GM20431 (cell line): ENCODE measurements at regions not wholly inside any gene's neighbourhood (a gene's known extent, or its start where the extent isn't known, plus 50 kb on each side); places are given as distances from the start of the nearest gene placed in this dataset.

ENCODE experiments used
- in situ Hi-C: fragments of 300-500 bp; cut with MseI, MboI; formaldehyde crosslinking; loops from one replicate; pipeline ENCODE4 v1.15.0; 2020; ENCODE audit warnings: low sequenced_read_pairs; ENCODE audit not compliant: unreplicated experiment

DNA sequence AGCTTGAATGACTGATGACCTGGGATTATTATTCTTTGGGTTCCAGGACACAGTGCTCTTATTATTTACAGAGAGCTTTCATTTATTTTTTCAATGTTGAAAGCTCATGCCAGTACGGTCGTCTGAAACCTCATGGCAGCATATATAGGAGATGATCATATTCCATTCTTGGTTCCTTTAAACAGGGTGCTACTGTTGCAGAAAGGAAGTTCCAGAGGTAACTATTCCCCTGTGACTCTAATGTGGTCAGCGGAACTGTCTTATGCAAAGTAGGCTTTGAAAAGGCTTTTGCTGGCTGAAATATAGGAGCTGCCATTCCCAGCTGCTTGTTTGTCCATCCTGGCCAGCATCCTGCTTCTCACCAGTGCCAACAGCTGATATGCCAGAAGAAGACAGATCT lies 208.3 kb upstream of the LEF1 start:
- in situ Hi-C loops, result no loop called here

GRCh38 chr4:108375434-108375833 lies 206.7 kb upstream of the LEF1 start:
- in situ Hi-C loops, result no loop called here

DNA sequence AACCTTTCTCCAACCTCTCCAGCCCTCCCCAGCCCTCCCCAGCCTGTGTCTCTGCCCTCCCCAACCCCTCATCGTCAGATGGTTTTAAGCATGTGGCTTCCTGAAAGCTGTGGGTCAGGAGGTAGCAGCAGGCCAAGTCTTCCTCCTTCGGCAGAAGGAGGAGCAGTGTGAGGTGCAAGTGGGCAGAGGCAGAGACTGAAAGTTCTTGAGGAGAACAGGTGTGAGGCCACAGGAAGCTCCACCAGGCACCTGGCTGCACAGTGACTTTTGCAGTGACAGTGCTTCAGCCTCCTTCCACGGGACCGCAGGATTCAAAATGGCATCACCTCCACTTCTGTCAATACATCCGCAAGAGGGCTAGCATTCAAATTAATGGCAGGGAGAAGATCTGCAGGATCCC lies 203.9 kb upstream of the LEF1 start:
- in situ Hi-C loops, result no loop called here

- in situ Hi-C loops, result no loop called here
These were observed 202.6 kb upstream of the LEF1 start for GRCh38 chr4:108371282-108371681.

GRCh38 chr4:108370291-108371141 lies 201.8 kb upstream of the LEF1 start:
- in situ Hi-C loops, result no loop called here

- in situ Hi-C loops, result no loop called here
These were observed 200.4 kb upstream of the LEF1 start for GRCh38 chr4:108369035-108369655.

- in situ Hi-C loops, result no loop called here
These were observed 199.0 kb upstream of the LEF1 start for GRCh38 chr4:108367751-108368150.

DNA sequence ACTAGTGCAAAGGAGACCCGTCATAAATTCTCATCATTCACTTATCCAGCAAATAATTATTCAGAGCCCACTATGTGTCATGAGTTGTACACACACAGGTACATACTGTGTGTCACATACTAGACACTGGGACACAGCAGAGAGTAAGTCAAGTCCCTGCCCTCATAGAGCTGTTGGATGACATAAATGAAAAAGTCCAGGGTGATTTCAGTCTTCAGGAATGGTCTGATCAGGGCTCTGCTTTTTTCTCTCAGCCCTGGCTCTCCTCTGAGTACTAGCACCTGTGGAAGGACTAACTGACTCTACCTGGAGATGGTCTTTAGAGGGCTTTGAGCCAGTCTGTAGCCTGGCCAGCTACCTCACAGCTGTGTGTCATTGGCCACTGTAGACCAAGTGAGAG lies 198.0 kb upstream of the LEF1 start:
- in situ Hi-C loops, result no loop called here

DNA sequence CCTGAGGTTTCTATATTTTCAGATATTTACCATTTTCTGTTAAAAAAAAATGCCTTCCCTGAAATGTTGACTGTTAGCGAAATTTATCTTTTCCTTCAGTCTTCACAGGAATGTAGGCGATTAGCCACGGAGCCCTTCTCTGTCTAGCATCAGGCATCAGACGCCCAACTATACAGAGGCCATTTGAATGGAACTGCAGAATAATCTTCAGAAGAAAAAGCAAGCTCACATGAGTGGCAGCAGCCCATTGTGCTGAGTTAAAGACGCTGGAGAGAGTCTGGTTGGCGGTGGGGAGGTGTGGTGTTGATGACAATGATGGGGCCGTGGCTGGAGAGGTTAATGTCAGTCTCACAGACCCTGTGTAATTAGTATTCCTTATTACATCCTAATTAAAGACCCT lies 196.8 kb upstream of the LEF1 start:
- in situ Hi-C loops, result no loop called here

GRCh38 chr4:108361886-108362285 lies 193.2 kb upstream of the LEF1 start:
- in situ Hi-C loops, result no loop called here

GRCh38 chr4:108361446-108361820 lies 192.7 kb upstream of the LEF1 start:
- in situ Hi-C loops, result no loop called here

DNA sequence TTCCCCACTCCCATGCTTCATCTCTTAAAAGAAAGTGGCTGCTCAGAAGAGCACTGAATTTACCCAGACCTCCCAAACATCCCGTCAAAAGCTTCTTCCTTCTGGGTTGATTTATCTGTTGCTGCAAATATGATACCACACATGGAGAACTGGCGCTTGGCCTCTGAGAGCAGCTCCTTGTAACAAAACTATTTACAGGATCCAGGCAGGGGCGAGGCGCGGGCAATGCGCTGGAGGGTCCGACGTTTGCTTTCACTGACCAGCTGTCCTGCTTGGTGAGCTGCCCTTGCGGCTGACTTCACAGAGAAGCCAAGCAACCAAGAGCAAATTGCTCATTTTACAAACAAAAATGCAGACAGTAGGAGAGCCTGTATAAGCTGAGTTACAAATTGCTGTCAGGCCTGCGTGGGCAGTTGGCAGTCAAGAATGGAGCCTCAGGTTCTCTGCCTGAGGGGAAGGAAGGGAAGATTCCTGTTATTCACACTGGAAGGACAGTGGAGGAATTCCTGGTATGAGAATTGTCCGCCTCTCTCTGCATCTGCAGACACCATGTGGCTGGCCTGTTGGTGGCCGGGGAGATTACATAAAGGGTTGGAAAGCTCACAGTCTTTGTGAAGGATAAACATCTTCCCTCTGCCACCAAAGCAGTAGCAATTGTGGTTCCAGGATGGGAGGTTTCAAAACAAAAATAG lies 192.2 kb upstream of the LEF1 start:
- in situ Hi-C loops, result no loop called here

DNA sequence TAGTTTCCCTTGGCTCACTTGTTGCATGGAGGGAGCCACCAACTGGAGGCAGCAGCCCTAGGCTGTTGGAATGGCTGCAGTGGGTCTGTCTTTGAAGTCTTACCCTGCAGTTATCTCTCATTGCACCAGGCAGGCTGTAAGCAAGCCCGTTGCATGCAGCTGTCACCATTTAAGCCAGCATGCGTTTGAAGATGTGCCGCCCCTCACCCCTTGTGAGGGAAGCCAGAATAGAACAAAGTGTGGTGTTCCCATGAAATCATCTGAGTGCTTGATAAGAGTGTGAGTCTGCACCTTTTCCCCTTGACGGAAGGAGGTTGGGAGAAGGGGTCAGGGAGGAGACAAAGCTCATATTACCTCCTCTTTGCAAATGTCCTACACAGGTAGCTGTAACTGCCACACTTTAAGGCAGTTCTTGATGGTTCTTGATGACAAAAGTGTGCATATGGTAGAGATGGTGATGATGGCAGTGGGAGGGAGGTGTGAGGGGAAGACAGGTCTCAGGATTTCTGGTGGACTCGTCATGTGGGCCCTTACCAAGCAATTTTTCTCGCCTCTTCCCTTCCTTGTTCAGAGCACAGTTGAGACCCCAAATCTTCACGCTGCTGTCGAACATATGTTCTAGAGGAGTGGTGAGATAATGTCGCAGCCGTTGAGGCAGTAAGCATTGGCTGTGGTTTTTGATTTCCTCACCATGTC lies 191.4 kb upstream of the LEF1 start:
- in situ Hi-C loops, result no loop called here

- in situ Hi-C loops, result no loop called here
These were observed 190.6 kb upstream of the LEF1 start for GRCh38 chr4:108359130-108359985.

- in situ Hi-C loops, result no loop called here
These were observed 187.3 kb upstream of the LEF1 start for GRCh38 chr4:108355902-108356535.

DNA sequence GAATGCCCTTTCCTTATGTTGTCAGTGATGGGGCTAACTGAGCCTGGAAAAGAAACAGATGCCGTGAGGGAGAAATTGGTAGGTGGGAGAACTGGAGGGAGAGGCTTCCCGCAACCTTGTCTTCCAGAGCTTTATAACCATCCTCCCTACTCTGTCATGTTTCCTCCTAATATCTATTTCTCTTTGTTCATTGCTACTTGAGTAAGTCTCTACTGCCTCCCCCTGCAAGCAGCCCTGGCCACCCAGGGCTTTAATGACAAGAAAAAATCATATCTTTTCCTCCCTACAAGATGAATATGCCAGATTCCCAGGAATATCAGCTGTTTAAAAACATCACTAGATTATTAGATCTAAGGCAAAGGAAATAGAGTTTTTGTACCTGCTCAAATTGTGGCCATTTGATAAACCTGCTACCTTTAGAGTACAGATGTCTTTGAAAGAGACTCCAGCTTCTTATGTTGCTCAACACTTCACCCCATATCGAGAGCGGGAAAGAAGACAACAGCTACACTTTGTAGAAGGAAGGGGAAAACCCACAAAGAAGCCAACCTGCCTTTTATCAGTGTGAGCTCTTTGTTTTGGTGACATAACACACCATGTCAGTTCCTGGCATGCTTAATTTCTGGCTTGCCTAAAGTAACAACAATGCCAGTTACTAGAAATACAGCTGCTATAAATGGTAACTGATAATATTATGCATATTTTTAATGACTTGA lies 186.6 kb upstream of the LEF1 start:
- in situ Hi-C loops, result no loop called here

- in situ Hi-C loops, result no loop called here
These were observed 184.1 kb upstream of the LEF1 start for GRCh38 chr4:108352664-108353308.

GRCh38 chr4:108351791-108352190 lies 183.1 kb upstream of the LEF1 start:
- in situ Hi-C loops, result no loop called here
